Gastrocnemius medialis (tissue), 4 donors: ENCODE measurements at regions not wholly inside any gene's neighbourhood (a gene's known extent, or its start where the extent isn't known, plus 50 kb on each side); places are given as distances from the start of the nearest gene placed in this dataset.

Source experiments
- ATAC-seq, 2 donors: fragments of 150-250 bp; one replicate each; pipeline ENCODE4 v1.9.1; 2016
- DNase-seq, 2 donors: peaks; one replicate each; pipeline ENCODE4 v3.0.0-alpha.2; 2019
- H3K27ac ChIP-seq, 4 donors: fragments of 200-600 bp; sonication (generic); 1 replicate in 1 of 4; 2 replicates in 3 of 4; pipeline ENCODE4 v1.5.1; 2016 to 2018; ENCODE audit warnings: mild to moderate bottlenecking in 2 of 4, moderate library complexity in 1 of 4
- H3K27me3 ChIP-seq, 3 donors: fragments of 200-600 bp; sonication (generic) in 2 of 3; 1 replicate in 1 of 3; 2 replicates in 2 of 3; pipeline versions ENCODE4 v1.5.1 to v1.6.0; 2016 to 2019; ENCODE audit warnings: mild to moderate bottlenecking in 1 of 3, moderate library complexity in 1 of 3
- H3K36me3 ChIP-seq, 2 donors: fragments of 200-600 bp; sonication (generic) in 1 of 2; one replicate each; pipeline ENCODE4 v1.5.1; 2017 to 2018
- H3K4me1 ChIP-seq, 2 donors: fragments of 200-600 bp; sonication (generic) in 1 of 2; one replicate each; pipeline ENCODE4 v1.5.1; 2016 to 2017; ENCODE audit warnings: mild to moderate bottlenecking in 2 of 2
- H3K4me3 ChIP-seq, 4 donors: fragments of 200-600 bp; sonication (generic) in 3 of 4; 1 replicate in 1 of 4; 2 replicates in 3 of 4; pipeline ENCODE4 v1.5.1; 2016 to 2019; ENCODE audit warnings: mild to moderate bottlenecking in 2 of 4
- H3K9me3 ChIP-seq, 3 donors: fragments of 200-600 bp; sonication (generic) in 2 of 3; 1 replicate in 1 of 3; 2 replicates in 2 of 3; pipeline ENCODE4 v1.5.1; 2016 to 2019
- CTCF ChIP-seq, 5 experiments: fragments of 450-650 bp in 3 of 5; fragments of 200-600 bp in 2 of 5; sonication (generic) in 2 of 5; IDR thresholded peaks in 4 of 5; conservative IDR thresholded peaks in 1 of 5; 1 replicate in 4 of 5; 2 replicates in 1 of 5; pipeline ENCODE4 v1.5.1; 2016 to 2019; ENCODE audit warnings: antibody characterized with exemption in 5 of 5, mild to moderate bottlenecking in 3 of 5, moderate library complexity in 3 of 5
- POLR2A ChIP-seq, 2 donors: fragments of 450-650 bp; IDR thresholded peaks; one replicate each; pipeline ENCODE4 v1.6.1; 2017; ENCODE audit warnings: antibody characterized with exemption in 2 of 2, mild to moderate bottlenecking in 2 of 2, moderate library complexity in 2 of 2
- in situ Hi-C, 4 donors: fragments of 200-750 bp; cut with MboI; loops; one replicate each; pipeline versions ENCODE4 v1.15.0 to v1.8.0; 2017; ENCODE audit warnings: low sequenced_read_pairs in 4 of 4
- intact Hi-C: fragments of 100-400 bp; cut with DNase I; formaldehyde crosslinking; loops from one replicate; pipeline ENCODE4 v1.15.1; 2023; ENCODE audit warnings: low total_unique reads

GRCh38 chr2:58520903-58521302, 279.8 kb upstream of the FANCL start:
- no peak overlapping the region for H3K4me3 ChIP-seq
- no peak overlapping the region for H3K27ac ChIP-seq
- no peaks in the 10 kb centered on the region for H3K9me3 ChIP-seq
- TF ChIP-seq CTCF (IDR thresholded peaks at IDR 0.05 in 4 of 5, conservative IDR thresholded peaks at IDR 0.05 in 1 of 5) (no peak), POLR2A (IDR thresholded peaks at IDR 0.05) (no peak)
- intact Hi-C loops, result no loop called here
- in situ Hi-C loops, result no loop called here
- H3K27me3 ChIP-seq, result no peaks in the 10 kb centered on the region
- H3K4me1 ChIP-seq, result no peaks in the 10 kb centered on the region
- no peaks in the 10 kb centered on the region for H3K36me3 ChIP-seq
- ATAC-seq, result no peak
- DNase-seq, result no peak

GRCh38 chr2:58517881-58518280, 276.8 kb upstream of the FANCL start:
- in situ Hi-C loops (no loop called here), intact Hi-C loops (no loop called here)
- DNase-seq (no peak), ATAC-seq (no peak)
- no peak overlapping the region for H3K4me3 ChIP-seq
- H3K27me3 ChIP-seq, result no peaks in the 10 kb centered on the region
- no peaks in the 10 kb centered on the region for H3K4me1 ChIP-seq
- H3K9me3 ChIP-seq, result no peaks in the 10 kb centered on the region
- no peak overlapping the region for H3K27ac ChIP-seq
- H3K36me3 ChIP-seq, result no peaks in the 10 kb centered on the region
- TF ChIP-seq POLR2A (IDR thresholded peaks at IDR 0.05) (no peak), CTCF (IDR thresholded peaks at IDR 0.05 in 4 of 5, conservative IDR thresholded peaks at IDR 0.05 in 1 of 5) (no peak)

- H3K4me1 ChIP-seq, result no peaks in the 10 kb centered on the region
- no peaks in the 10 kb centered on the region for H3K9me3 ChIP-seq
- TF ChIP-seq CTCF (IDR thresholded peaks at IDR 0.05 in 4 of 5, conservative IDR thresholded peaks at IDR 0.05 in 1 of 5), result no peak
- intact Hi-C loops, result no loop called here
- no peak overlapping the region for H3K27ac ChIP-seq
- in situ Hi-C loops, result no loop called here
- DNase-seq (no peak), ATAC-seq (no peak)
- no peaks in the 10 kb centered on the region for H3K27me3 ChIP-seq
- H3K36me3 ChIP-seq, result no peaks in the 10 kb centered on the region
- H3K4me3 ChIP-seq, result no peak overlapping the region
Measured at GRCh38 chr2:58516695-58517094, 275.6 kb upstream of the FANCL start.

- intact Hi-C loops, result no loop called here
Measured at GRCh38 chr2:58515827-58516573, 274.9 kb upstream of the FANCL start.

More at GRCh38 chr2:58515827-58516573, 274.9 kb upstream of the FANCL start:
- H3K4me1 ChIP-seq, result no peaks in the 10 kb centered on the region
- no peak overlapping the region for H3K4me3 ChIP-seq
- no peaks in the 10 kb centered on the region for H3K36me3 ChIP-seq
- TF ChIP-seq CTCF (IDR thresholded peaks at IDR 0.05 in 4 of 5, conservative IDR thresholded peaks at IDR 0.05 in 1 of 5) (no peak), POLR2A (IDR thresholded peaks at IDR 0.05) (no peak)
- in situ Hi-C loops, result no loop called here
- H3K27ac ChIP-seq, result no peak overlapping the region
- no peaks in the 10 kb centered on the region for H3K27me3 ChIP-seq
- H3K9me3 ChIP-seq, result no peaks in the 10 kb centered on the region
- DNase-seq, result no peak
- no peak for ATAC-seq
